ENCODE measurements at regions not wholly inside any gene's neighbourhood (a gene's known extent, or its start where the extent isn't known, plus 50 kb on each side); places are given as distances from the start of the nearest gene placed in this dataset.

GRCh38 chr6:145508107-145508506 is 227.2 kb downstream of the EPM2A start:
- Histone ChIP-seq H3K36me3 (ENCODE audit: insufficient read depth) (no peaks in the 10 kb centered on the region), H3K4me1 (ENCODE audit: insufficient read depth) (no peaks in the 10 kb centered on the region), H3K27ac (ENCODE audit: low read depth) (no peak overlapping the region), H3K4me3 (ENCODE audit: low read depth, low read length) (no peak overlapping the region)
- WGBS: 82% methylated on average over 1 of the region's 1 CpG
- DNase-seq (ENCODE audit: extremely low spot score): no peak

- no peaks in the 10 kb centered on the region for H3K4me1 ChIP-seq (ENCODE audit: insufficient read depth)
- no peaks in the 10 kb centered on the region for H3K36me3 ChIP-seq (ENCODE audit: insufficient read depth)
- 89% methylated on average over 4 of the region's 4 CpGs for WGBS
- H3K27ac ChIP-seq (ENCODE audit: low read depth): no peak overlapping the region
- H3K4me3 ChIP-seq (ENCODE audit: low read depth, low read length): no peak overlapping the region
- no peak for DNase-seq (ENCODE audit: extremely low spot score)
Observed at GRCh38 chr6:145517492-145517891, 217.8 kb downstream of the EPM2A start.

- WGBS: 91% methylated on average over 3 of the region's 3 CpGs
- DNase-seq (ENCODE audit: extremely low spot score): no peak
- H3K4me1 ChIP-seq (ENCODE audit: insufficient read depth): no peaks in the 10 kb centered on the region
- H3K27ac ChIP-seq (ENCODE audit: low read depth): no peak overlapping the region
- no peaks in the 10 kb centered on the region for H3K36me3 ChIP-seq (ENCODE audit: insufficient read depth)
- H3K4me3 ChIP-seq (ENCODE audit: low read depth, low read length): no peak overlapping the region
Observed at GRCh38 chr6:145525038-145525437, 210.3 kb downstream of the EPM2A start.

- Histone ChIP-seq H3K4me3 (ENCODE audit: low read depth, low read length) (no peak overlapping the region), H3K36me3 (ENCODE audit: insufficient read depth) (no peaks in the 10 kb centered on the region), H3K27ac (ENCODE audit: low read depth) (no peak overlapping the region), H3K4me1 (ENCODE audit: insufficient read depth) (no peaks in the 10 kb centered on the region)
- DNase-seq (ENCODE audit: extremely low spot score): no peak
- WGBS: 65% methylated on average over 2 of the region's 2 CpGs
Observed at GRCh38 chr6:145529582-145529981, 205.7 kb downstream of the EPM2A start.

- Histone ChIP-seq H3K27ac (ENCODE audit: low read depth) (no peak overlapping the region), H3K4me3 (ENCODE audit: low read depth, low read length) (no peak overlapping the region), H3K4me1 (ENCODE audit: insufficient read depth) (no peaks in the 10 kb centered on the region), H3K36me3 (ENCODE audit: insufficient read depth) (no peaks in the 10 kb centered on the region)
- no peak for DNase-seq (ENCODE audit: extremely low spot score)
Observed at GRCh38 chr6:145530454-145530853, 204.9 kb downstream of the EPM2A start.

GRCh38 chr6:145531032-145531431 is 204.3 kb downstream of the EPM2A start:
- no peaks in the 10 kb centered on the region for H3K4me1 ChIP-seq (ENCODE audit: insufficient read depth)
- no peak overlapping the region for H3K4me3 ChIP-seq (ENCODE audit: low read depth, low read length)
- no peaks in the 10 kb centered on the region for H3K36me3 ChIP-seq (ENCODE audit: insufficient read depth)
- no peak for DNase-seq (ENCODE audit: extremely low spot score)
- WGBS: 56% methylated on average over 1 of the region's 1 CpG
- no peak overlapping the region for H3K27ac ChIP-seq (ENCODE audit: low read depth)

GRCh38 chr6:145531822-145532221 is 203.5 kb downstream of the EPM2A start:
- H3K4me1 ChIP-seq (ENCODE audit: insufficient read depth): no peaks in the 10 kb centered on the region
- H3K36me3 ChIP-seq (ENCODE audit: insufficient read depth): no peaks in the 10 kb centered on the region
- no peak overlapping the region for H3K4me3 ChIP-seq (ENCODE audit: low read depth, low read length)
- WGBS: 49% methylated on average over 3 of the region's 3 CpGs
- no peak for DNase-seq (ENCODE audit: extremely low spot score)
- H3K27ac ChIP-seq (ENCODE audit: low read depth): no peak overlapping the region

- 30% methylated on average over 4 of the region's 4 CpGs for WGBS
- no peak for DNase-seq (ENCODE audit: extremely low spot score)
- H3K27ac ChIP-seq (ENCODE audit: low read depth): no peak overlapping the region
- H3K4me3 ChIP-seq (ENCODE audit: low read depth, low read length): no peak overlapping the region
- no peaks in the 10 kb centered on the region for H3K4me1 ChIP-seq (ENCODE audit: insufficient read depth)
- H3K36me3 ChIP-seq (ENCODE audit: insufficient read depth): no peaks in the 10 kb centered on the region
Observed at GRCh38 chr6:145532361-145532760, 203.0 kb downstream of the EPM2A start.

- H3K4me3 ChIP-seq (ENCODE audit: low read depth, low read length): no peak overlapping the region
- no peak overlapping the region for H3K27ac ChIP-seq (ENCODE audit: low read depth)
- H3K4me1 ChIP-seq (ENCODE audit: insufficient read depth): no peaks in the 10 kb centered on the region
- DNase-seq (ENCODE audit: extremely low spot score): no peak
- 86% methylated on average over 4 of the region's 4 CpGs for WGBS
- no peaks in the 10 kb centered on the region for H3K36me3 ChIP-seq (ENCODE audit: insufficient read depth)
Observed at GRCh38 chr6:145534989-145535388, 200.3 kb downstream of the EPM2A start.

- DNase-seq (ENCODE audit: extremely low spot score): no peak
Observed at GRCh38 chr6:145538989-145539388, 196.3 kb downstream of the EPM2A start.

GRCh38 chr6:145539831-145540230 is 195.5 kb downstream of the EPM2A start:
- no peak for DNase-seq (ENCODE audit: extremely low spot score)
- H3K36me3 ChIP-seq (ENCODE audit: insufficient read depth): no peaks in the 10 kb centered on the region
- H3K4me1 ChIP-seq (ENCODE audit: insufficient read depth): no peaks in the 10 kb centered on the region
- 78% methylated on average over 3 of the region's 3 CpGs for WGBS
- H3K27ac ChIP-seq (ENCODE audit: low read depth): no peak overlapping the region
- H3K4me3 ChIP-seq (ENCODE audit: low read depth, low read length): no peak overlapping the region

More at GRCh38 chr6:145538989-145539388, 196.3 kb downstream of the EPM2A start:
- Histone ChIP-seq H3K4me1 (ENCODE audit: insufficient read depth) (no peaks in the 10 kb centered on the region), H3K27ac (ENCODE audit: low read depth) (no peak overlapping the region), H3K36me3 (ENCODE audit: insufficient read depth) (no peaks in the 10 kb centered on the region), H3K4me3 (ENCODE audit: low read depth, low read length) (no peak overlapping the region)
- WGBS: 71% methylated on average over 1 of the region's 1 CpG

- Histone ChIP-seq H3K4me1 (ENCODE audit: insufficient read depth) (no peaks in the 10 kb centered on the region), H3K4me3 (ENCODE audit: low read depth, low read length) (no peak overlapping the region), H3K36me3 (ENCODE audit: insufficient read depth) (no peaks in the 10 kb centered on the region), H3K27ac (ENCODE audit: low read depth) (no peak overlapping the region)
- DNase-seq (ENCODE audit: extremely low spot score): no peak
- 95% methylated on average over 2 of the region's 2 CpGs for WGBS
Observed at GRCh38 chr6:145540741-145541140, 194.6 kb downstream of the EPM2A start.

GRCh38 chr6:145544041-145544440 is 191.3 kb downstream of the EPM2A start:
- H3K4me1 ChIP-seq (ENCODE audit: insufficient read depth): no peaks in the 10 kb centered on the region
- 66% methylated on average over 1 of the region's 1 CpG for WGBS
- H3K36me3 ChIP-seq (ENCODE audit: insufficient read depth): no peaks in the 10 kb centered on the region
- no peak overlapping the region for H3K4me3 ChIP-seq (ENCODE audit: low read depth, low read length)
- DNase-seq (ENCODE audit: extremely low spot score): no peak
- no peak overlapping the region for H3K27ac ChIP-seq (ENCODE audit: low read depth)

GRCh38 chr6:145544514-145544913 is 190.8 kb downstream of the EPM2A start:
- Histone ChIP-seq H3K4me3 (ENCODE audit: low read depth, low read length) (no peak overlapping the region), H3K36me3 (ENCODE audit: insufficient read depth) (no peaks in the 10 kb centered on the region), H3K4me1 (ENCODE audit: insufficient read depth) (no peaks in the 10 kb centered on the region), H3K27ac (ENCODE audit: low read depth) (no peak overlapping the region)
- DNase-seq (ENCODE audit: extremely low spot score): no peak
- WGBS: 62% methylated on average over 2 of the region's 2 CpGs

- no peak overlapping the region for H3K27ac ChIP-seq (ENCODE audit: low read depth)
- no peaks in the 10 kb centered on the region for H3K4me1 ChIP-seq (ENCODE audit: insufficient read depth)
- no peak for DNase-seq (ENCODE audit: extremely low spot score)
- no peaks in the 10 kb centered on the region for H3K36me3 ChIP-seq (ENCODE audit: insufficient read depth)
- no peak overlapping the region for H3K4me3 ChIP-seq (ENCODE audit: low read depth, low read length)
Observed at GRCh38 chr6:145546265-145546664, 189.1 kb downstream of the EPM2A start.
